ENCODE measurements at regions not wholly inside any gene's neighbourhood (a gene's known extent, or its start where the extent isn't known, plus 50 kb on each side); places are given as distances from the start of the nearest gene placed in this dataset.

DNA sequence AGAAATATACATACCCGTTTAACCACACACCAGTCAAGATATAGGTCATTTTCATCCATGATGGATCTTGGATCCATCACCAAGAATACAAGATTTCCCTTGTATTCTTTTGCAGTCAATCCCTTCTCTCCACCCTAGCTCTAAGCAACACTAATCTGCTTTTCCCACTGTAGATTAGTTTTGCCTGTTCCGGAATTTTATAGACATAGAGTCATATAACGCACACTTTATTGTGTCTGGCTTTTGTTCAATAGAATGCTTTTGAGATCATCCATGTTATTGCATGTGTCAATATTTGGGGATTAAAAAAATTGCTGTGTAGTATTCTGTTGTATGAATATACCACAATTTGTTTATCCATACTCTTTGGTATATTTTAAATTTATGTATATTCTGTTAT, 235.6 kb upstream of the BCOR start:
- intact Hi-C loops (cut with DNase I): no loop called here

GRCh38 chrX:40331762-40332161, 234.0 kb upstream of the BCOR start:
- DNase-seq (ENCODE audit: low spot score): no peak
- intact Hi-C loops (cut with DNase I): no loop called here

More for the DNA sequence above, 235.6 kb upstream of the BCOR start:
- no peak for DNase-seq (ENCODE audit: low spot score)

GRCh38 chrX:40331353-40331752, 233.6 kb upstream of the BCOR start:
- intact Hi-C loops (cut with DNase I): no loop called here
- no peak for DNase-seq (ENCODE audit: low spot score)

- DNase-seq (ENCODE audit: low spot score): no peak
- intact Hi-C loops (cut with DNase I): no loop called here
Measured at GRCh38 chrX:40329616-40330015, 231.9 kb upstream of the BCOR start.

DNA sequence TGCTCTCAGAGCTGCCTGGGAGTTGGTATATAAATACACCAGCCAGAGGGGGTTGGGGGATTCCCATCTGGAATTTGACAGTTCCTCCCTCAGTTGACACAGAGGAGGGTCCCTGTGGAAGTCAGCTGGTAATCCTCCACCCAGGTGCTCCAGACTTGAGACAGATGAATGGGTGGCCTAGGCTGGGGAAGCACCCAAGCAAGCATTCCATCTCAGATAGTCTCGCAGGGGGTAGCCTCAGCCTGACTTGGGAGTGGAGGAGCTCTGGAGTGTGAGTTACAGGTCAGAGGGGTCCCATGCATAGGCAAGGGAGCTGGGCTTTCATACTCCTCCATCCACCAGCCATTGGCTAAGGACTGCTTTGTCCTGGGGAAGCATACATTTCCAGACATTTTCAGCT, 229.3 kb upstream of the BCOR start:
- intact Hi-C loops (cut with DNase I): no loop called here
- DNase-seq (ENCODE audit: low spot score): no peak

- intact Hi-C loops (cut with DNase I): no loop called here
- DNase-seq (ENCODE audit: low spot score): no peak
Measured at GRCh38 chrX:40326186-40326965, 228.6 kb upstream of the BCOR start.

DNA sequence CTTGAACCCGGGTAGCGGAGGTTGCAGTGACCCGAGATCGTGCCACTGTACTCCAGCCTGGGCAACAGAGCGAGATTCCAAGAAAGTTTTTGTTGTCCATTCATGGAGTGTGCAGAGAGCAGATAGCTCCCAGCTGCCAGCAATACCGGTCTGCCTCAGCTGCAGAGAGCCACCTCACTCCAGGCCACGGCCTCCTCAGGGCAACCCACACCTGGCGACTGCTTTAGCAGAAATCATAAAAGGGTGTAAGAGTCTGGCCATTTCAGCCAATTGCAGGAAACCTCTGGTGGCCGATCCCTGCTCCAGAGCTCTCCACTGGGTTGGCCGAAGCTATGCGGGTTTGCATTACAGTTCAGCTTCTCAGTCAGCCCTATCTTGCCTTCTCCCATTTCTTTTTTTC, 227.4 kb upstream of the BCOR start:
- intact Hi-C loops (cut with DNase I): no loop called here
- DNase-seq (ENCODE audit: low spot score): no peak

- intact Hi-C loops (cut with DNase I): no loop called here
- no peak for DNase-seq (ENCODE audit: low spot score)
Measured at GRCh38 chrX:40323977-40324376, 226.2 kb upstream of the BCOR start.

DNA sequence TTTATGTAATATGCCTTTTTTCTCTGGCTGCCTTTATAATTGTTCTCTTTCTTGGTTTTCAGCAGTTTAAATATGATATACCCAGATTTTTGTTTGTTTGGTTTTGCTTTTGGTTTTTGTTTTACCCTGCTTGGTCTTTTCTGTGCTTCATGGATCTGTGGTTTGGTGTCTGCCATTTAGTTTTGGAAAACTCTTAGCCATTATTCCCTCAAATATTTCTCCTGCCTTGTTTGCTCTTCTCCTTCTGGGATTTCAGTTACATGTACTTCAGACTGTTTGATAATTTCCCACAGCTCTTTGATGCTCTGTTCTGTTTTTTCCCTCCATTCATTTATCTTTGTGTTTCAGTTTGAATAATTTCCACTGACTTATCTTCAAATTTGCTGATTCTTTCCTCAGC, 223.1 kb upstream of the BCOR start:
- no peak for DNase-seq (ENCODE audit: low spot score)
- intact Hi-C loops (cut with DNase I): no loop called here

DNA sequence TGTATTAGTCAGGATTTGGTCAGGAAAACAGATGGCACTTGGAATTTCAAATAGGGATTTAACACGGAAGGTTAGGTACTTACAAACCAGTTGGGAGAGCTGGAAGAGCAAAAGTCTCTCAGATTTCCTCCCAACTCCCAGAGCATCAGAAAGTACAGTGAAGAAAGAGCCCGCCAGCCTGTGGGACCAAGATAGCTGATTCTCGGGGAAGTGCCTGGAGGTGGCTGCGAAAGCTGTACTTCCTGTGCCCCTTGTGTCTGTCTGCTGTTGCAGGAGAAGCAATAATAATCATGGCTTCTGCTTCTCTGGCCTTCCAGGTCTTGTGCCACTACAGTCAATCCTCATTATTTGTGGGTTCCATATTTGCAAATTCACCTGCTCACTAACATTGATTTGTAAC, 221.0 kb upstream of the BCOR start:
- intact Hi-C loops (cut with DNase I): no loop called here
- no peak for DNase-seq (ENCODE audit: low spot score)

DNA sequence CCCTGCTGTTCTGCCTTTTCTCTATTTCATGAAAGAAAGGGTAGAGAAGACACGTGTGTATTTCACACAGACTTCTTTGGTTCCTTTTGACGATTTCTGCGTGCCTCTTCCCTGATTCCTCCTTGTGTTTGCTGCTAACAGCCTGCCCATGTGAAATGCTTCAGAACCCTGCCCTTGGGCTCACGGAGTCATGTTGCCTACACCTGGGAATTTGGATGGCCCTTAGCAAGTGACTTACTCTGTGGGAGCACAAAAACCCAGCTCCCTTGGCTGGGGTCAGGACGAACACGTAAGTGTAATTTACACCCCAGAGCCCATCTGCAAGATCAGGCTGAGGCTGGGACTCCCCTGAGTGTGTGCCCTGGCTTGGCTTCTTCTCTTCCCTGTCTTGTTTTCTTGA, 220.3 kb upstream of the BCOR start:
- intact Hi-C loops (cut with DNase I): no loop called here
- no peak for DNase-seq (ENCODE audit: low spot score)

- no peak for DNase-seq (ENCODE audit: low spot score)
- intact Hi-C loops (cut with DNase I): no loop called here
Measured at GRCh38 chrX:40316502-40316901, 218.7 kb upstream of the BCOR start.

- DNase-seq (ENCODE audit: low spot score): no peak
- intact Hi-C loops (cut with DNase I): no loop called here
Measured at GRCh38 chrX:40314070-40314469, 216.3 kb upstream of the BCOR start.

GRCh38 chrX:40313269-40313668, 215.5 kb upstream of the BCOR start:
- intact Hi-C loops (cut with DNase I): no loop called here
- DNase-seq (ENCODE audit: low spot score): no peak

GRCh38 chrX:40310447-40310846, 212.7 kb upstream of the BCOR start:
- DNase-seq (ENCODE audit: low spot score): no peak
- intact Hi-C loops (cut with DNase I): no loop called here

- no peak for DNase-seq (ENCODE audit: low spot score)
- intact Hi-C loops (cut with DNase I): no loop called here
Measured at GRCh38 chrX:40310016-40310415, 212.3 kb upstream of the BCOR start.

GRCh38 chrX:40307871-40308270, 210.1 kb upstream of the BCOR start:
- intact Hi-C loops (cut with DNase I): no loop called here
- DNase-seq (ENCODE audit: low spot score): no peak

DNA sequence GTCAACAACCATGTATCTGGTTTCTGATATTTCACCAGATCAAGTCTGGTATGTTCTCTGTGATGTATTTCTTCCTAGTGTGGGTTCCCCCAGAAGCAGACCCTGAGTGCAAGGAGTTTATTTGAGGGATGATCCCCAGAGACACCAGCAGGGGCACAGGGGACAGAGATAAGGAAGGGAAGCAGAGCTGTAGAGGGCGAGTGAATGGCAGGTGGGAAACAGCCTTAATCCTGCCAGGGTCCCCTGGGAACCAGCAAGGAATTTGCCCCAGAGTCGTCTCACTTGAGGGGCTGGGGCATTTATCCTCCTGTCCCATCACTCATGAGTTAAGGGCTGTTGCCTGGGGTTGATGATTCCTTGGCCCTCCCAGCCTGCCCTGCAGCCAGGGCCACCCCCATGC, 206.4 kb upstream of the BCOR start:
- no peak for DNase-seq (ENCODE audit: low spot score)
- intact Hi-C loops (cut with DNase I): no loop called here

DNA sequence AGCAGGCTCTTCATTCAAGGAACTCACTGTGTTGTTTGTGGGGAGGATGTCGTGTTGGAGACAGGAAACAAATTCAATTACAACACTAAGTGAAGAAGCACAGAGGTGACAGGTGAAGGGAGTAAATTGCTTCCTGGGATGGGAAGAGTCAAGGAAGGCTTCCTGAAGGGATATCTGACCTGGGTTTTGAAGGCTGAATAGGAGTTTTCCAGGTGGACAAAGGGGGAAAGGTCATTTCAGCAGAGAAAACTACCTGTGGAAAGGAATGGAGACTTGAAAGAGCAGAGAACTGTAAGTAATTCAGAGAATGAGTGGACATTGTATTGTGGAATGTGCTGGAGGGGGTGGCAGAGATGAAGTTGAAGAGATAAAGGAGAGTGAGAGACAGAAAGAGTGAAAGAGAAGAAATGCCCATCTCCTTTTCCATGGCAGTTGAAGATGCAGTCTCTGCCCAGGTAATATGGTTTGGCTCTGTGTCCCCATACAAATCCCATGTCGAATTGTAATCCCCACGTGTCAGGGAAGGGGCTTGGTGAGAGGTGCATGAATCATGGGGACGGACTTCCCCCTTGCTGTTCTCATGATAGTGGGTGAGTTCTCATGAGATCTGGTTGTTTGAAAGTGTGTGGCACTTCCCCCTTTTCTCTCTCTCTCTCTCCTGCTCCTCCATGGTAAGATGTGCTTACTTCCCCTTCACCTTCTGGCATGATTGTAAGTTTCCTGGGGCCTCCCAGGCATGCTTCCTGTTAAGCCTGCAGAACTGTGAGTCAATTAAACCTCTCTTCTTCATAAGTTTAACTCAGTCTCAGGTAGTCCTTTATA, 205.7 kb upstream of the BCOR start:
- intact Hi-C loops (cut with DNase I): no loop called here
- no peak for DNase-seq (ENCODE audit: low spot score)

GRCh38 chrX:40300286-40300890, 202.6 kb upstream of the BCOR start:
- intact Hi-C loops (cut with DNase I): no loop called here
- no peak for DNase-seq (ENCODE audit: low spot score)

- no peak for DNase-seq (ENCODE audit: low spot score)
- intact Hi-C loops (cut with DNase I): no loop called here
Measured at GRCh38 chrX:40299641-40300046, 201.9 kb upstream of the BCOR start.

Measured in cardiac septum (tissue), 1 donor.